Progenitor cell of endocrine pancreas (in vitro differentiated cells): ENCODE measurements at regions not wholly inside any gene's neighbourhood (a gene's known extent, or its start where the extent isn't known, plus 50 kb on each side); places are given as distances from the start of the nearest gene placed in this dataset.

Experiments used
- DNase-seq: peaks from one replicate; pipeline ENCODE4 v3.0.0; 2021; ENCODE audit warnings: low spot score; ENCODE audit not compliant: unreplicated experiment
- H3K27ac Mint-ChIP-seq: 2 replicates; pipeline ENCODE4 v1.8.0; 2021; ENCODE audit warnings: mild to moderate bottlenecking, moderate library complexity, mixed read lengths
- H3K27me3 Mint-ChIP-seq: 2 replicates; pipeline ENCODE4 v1.8.0; 2021; ENCODE audit warnings: mixed read lengths
- H3K36me3 Mint-ChIP-seq: 2 replicates; pipeline ENCODE4 v1.8.0; 2022; ENCODE audit warnings: mixed read lengths; ENCODE audit not compliant: insufficient read depth
- H3K4me1 Mint-ChIP-seq: 2 replicates; pipeline ENCODE4 v1.8.0; 2021; ENCODE audit warnings: low read depth, mixed read lengths
- H3K4me3 Mint-ChIP-seq: 2 replicates; pipeline ENCODE4 v1.8.0; 2021; ENCODE audit warnings: low read depth, mild to moderate bottlenecking, moderate library complexity, mixed read lengths
- H3K9me3 Mint-ChIP-seq: 2 replicates; pipeline ENCODE4 v1.8.0; 2021; ENCODE audit warnings: low read depth, mixed read lengths
- TF ChIP-seq, protein P1 (sequence below): fragments of 200-600 bp; sonication (generic); IDR thresholded peaks from one replicate; pipeline ENCODE4 v1.5.0; 2021; ENCODE audit warnings: antibody characterized with exemption, mild to moderate bottlenecking; ENCODE audit not compliant: unreplicated experiment

DNA sequence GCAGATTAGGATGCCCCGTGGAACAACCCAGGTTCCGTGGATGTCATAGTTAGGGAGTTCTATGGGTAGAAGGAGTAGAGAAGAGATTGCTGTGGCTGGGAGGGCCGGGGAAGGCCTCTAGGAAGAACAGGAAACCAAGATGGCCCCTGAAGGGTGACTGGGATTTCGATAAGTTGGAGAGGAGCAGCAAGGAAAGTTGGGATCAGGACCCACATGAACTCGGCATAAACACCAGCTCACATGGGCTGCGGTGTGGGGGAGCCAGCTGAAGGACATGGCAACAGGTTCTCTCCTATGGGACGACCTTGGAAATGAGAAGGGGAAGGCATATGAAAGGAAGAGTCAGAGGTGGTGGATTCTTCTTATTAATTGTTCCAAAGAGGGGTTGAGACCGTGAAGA lies 333.7 kb upstream of the SHH start:
- peaks cover 12% of the 10 kb centered on the region for H3K4me1 Mint-ChIP-seq
- H3K27ac Mint-ChIP-seq: no peak overlapping the region
- DNase-seq: no peak
- H3K4me3 Mint-ChIP-seq: peak overlapping the region; percentile 31
- H3K9me3 Mint-ChIP-seq: no peaks in the 10 kb centered on the region
- H3K27me3 Mint-ChIP-seq: peaks cover 22% of the 10 kb centered on the region
- TF ChIP-seq, protein P1, sequence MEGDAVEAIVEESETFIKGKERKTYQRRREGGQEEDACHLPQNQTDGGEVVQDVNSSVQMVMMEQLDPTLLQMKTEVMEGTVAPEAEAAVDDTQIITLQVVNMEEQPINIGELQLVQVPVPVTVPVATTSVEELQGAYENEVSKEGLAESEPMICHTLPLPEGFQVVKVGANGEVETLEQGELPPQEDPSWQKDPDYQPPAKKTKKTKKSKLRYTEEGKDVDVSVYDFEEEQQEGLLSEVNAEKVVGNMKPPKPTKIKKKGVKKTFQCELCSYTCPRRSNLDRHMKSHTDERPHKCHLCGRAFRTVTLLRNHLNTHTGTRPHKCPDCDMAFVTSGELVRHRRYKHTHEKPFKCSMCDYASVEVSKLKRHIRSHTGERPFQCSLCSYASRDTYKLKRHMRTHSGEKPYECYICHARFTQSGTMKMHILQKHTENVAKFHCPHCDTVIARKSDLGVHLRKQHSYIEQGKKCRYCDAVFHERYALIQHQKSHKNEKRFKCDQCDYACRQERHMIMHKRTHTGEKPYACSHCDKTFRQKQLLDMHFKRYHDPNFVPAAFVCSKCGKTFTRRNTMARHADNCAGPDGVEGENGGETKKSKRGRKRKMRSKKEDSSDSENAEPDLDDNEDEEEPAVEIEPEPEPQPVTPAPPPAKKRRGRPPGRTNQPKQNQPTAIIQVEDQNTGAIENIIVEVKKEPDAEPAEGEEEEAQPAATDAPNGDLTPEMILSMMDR: no peak
- H3K36me3 Mint-ChIP-seq: no peaks in the 10 kb centered on the region

DNA sequence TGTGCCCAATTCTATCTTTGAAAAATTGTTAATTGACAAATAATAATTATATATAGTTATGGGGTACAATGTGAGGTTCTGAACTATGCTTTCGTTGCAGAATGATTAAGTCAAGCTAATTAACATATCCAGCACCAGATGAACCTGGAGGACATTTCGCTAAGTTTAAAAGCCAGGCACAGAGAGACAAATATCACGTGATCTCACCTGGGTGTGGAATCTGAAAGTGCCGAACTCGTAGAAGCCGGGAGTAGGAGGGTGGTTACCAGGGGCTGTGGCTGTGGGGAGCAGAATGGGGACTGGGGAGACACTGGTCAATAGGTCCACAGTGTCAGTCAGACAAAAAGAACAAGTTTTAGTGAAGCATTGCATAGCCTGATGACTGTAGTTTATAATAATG lies 332.9 kb upstream of the SHH start:
- TF ChIP-seq, protein P1: no peak
- Mint-ChIP-seq H3K36me3 (no peaks in the 10 kb centered on the region), H3K4me1 (peaks cover 10% of the 10 kb centered on the region), H3K4me3 (no peak overlapping the region), H3K27ac (no peak overlapping the region), H3K9me3 (no peaks in the 10 kb centered on the region), H3K27me3 (peaks cover 26% of the 10 kb centered on the region)
- no peak for DNase-seq

DNA sequence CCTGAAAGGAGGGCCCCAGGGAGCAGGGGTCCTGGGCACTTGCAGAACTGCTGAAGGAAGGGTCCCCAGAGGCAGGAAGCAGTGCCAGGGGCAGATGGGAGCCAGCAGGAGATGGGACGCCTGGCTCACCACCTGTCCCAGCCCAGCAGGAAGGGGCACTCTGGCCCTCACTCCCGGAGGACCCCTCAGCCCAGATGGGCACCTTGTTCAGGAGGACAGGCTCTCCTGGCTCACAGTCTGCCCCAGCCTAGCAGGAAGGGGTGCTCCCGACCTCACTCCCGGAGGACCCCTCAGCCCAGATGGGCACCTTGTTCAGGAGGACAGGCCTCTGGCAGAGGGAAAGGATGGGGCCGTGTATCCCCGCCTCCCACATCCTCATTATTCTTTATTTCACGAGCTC lies 331.4 kb upstream of the SHH start:
- Mint-ChIP-seq H3K9me3 (no peaks in the 10 kb centered on the region), H3K4me1 (peaks cover 10% of the 10 kb centered on the region), H3K4me3 (no peak overlapping the region), H3K36me3 (no peaks in the 10 kb centered on the region), H3K27ac (no peak overlapping the region), H3K27me3 (peaks cover 34% of the 10 kb centered on the region)
- no peak for DNase-seq
- TF ChIP-seq, protein P1: no peak

DNA sequence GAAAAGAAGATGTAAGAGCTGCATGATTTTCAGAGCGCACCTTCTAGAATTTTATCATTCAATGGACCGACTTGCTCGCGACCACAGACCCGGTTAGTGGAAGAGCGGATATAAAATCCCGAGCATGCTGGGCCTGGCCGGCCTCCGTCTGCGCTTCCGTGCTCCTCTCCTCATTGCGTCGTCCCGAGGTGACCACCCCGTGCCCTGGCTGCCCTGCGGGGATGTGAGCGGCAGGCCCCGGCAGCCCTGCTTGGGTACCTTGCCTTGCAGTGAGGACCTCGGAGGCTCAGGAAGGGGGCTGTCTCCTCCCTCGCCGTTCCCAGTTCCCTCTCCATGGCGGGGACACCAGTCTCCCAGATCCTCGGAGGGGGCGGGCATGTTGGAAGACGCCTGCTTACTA lies 330.9 kb upstream of the SHH start:
- H3K9me3 Mint-ChIP-seq: no peaks in the 10 kb centered on the region
- peaks cover 34% of the 10 kb centered on the region for H3K27me3 Mint-ChIP-seq
- H3K27ac Mint-ChIP-seq: no peak overlapping the region

DNA sequence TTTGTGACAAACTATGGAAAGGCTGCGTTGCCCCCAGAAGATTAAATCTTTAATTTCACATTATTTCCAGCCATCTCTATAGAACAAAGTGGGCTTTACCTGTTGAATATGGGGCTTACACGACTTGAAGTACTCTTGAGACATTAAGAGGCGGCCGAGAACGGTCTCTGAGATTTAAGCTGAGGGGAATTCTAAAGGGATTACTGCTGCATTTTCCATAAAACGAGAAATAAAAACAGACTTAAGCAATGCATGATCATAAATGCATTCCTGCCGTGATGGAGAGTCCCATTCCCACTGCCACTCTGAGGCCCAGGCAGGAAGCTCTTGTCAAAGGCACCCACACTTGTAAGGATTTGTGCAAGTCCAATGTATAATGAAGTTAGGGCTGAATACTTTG lies 329.7 kb upstream of the SHH start:
- DNase-seq: no peak
- TF ChIP-seq, protein P1: no peak
- Mint-ChIP-seq H3K27me3 (peaks cover 37% of the 10 kb centered on the region), H3K9me3 (no peaks in the 10 kb centered on the region), H3K36me3 (no peaks in the 10 kb centered on the region), H3K27ac (no peak overlapping the region), H3K4me1 (peaks cover 4% of the 10 kb centered on the region), H3K4me3 (no peak overlapping the region)

More for the DNA sequence above, 330.9 kb upstream of the SHH start:
- peaks cover 10% of the 10 kb centered on the region for H3K4me1 Mint-ChIP-seq
- no peak for DNase-seq
- TF ChIP-seq, protein P1: no peak
- no peak overlapping the region for H3K4me3 Mint-ChIP-seq
- H3K36me3 Mint-ChIP-seq: no peaks in the 10 kb centered on the region
